ENCODE measurements at regions not wholly inside any gene's neighbourhood (a gene's known extent, or its start where the extent isn't known, plus 50 kb on each side); places are given as distances from the start of the nearest gene placed in this dataset.

GRCh38 chr12:18813753-18814152, 75.8 kb downstream of the CAPZA3 start:
- CTCF ChIA-PET (ENCODE audit: low intra/inter-chr PET ratio): no interaction called here
- FAIRE-seq (no peak), ATAC-seq (no peak), DNase-seq (ENCODE audit: extremely low read depth in 1 of 4, low spot score in 3 of 4) (no peak)
- H3K4me2 ChIP-seq (ENCODE audit: insufficient read depth, low read length): no peak overlapping the region
- H3K27ac ChIP-seq (ENCODE audit: extremely low read depth, low read depth, low read length): no peak overlapping the region
- H4K20me1 ChIP-seq (replicated peaks; ENCODE audit: control insufficient read depth, insufficient read depth, low read length): no peaks in the 10 kb centered on the region
- no peak overlapping the region for H3K4me3 ChIP-seq
- no TSS peak for BruUV-seq (replicated peaks)
- H3K79me2 ChIP-seq (ENCODE audit: control insufficient read depth, insufficient read depth, low read length): no peaks in the 10 kb centered on the region
- H3K36me3 ChIP-seq (ENCODE audit: control insufficient read depth, insufficient read depth, low read length): no peaks in the 10 kb centered on the region
- no peaks in the 10 kb centered on the region for H3K9me3 ChIP-seq (replicated peaks; ENCODE audit: control insufficient read depth, insufficient read depth, low read depth, low read length)
- POLR2A ChIA-PET: no interaction called here
- no peaks in the 10 kb centered on the region for H3K9me1 ChIP-seq (ENCODE audit: control insufficient read depth, insufficient read depth, low read length)
- no peaks in the 10 kb centered on the region; a peak in 2 of 5 replicates for H3K4me1 ChIP-seq (replicated peaks in 1 of 2; ENCODE audit: control insufficient read depth in 2 of 2, insufficient read depth in 2 of 2, low read length in 2 of 2)
- in situ Hi-C loops (cut with MboI) (no loop called here), intact Hi-C loops (cut with micrococcal nuclease) (no loop called here)
- no peak overlapping the region for H2AFZ ChIP-seq (ENCODE audit: low read depth, low read length)
- no peaks in the 10 kb centered on the region for H3K27me3 ChIP-seq (ENCODE audit: control insufficient read depth in 2 of 2, insufficient read depth in 2 of 2, low read length in 2 of 2)
- H3K9ac ChIP-seq (ENCODE audit: insufficient read depth in 1 of 2, low read depth in 2 of 2, low read length in 2 of 2): no peak overlapping the region
- TF ChIP-seq RFX7 (CRISPR knock-in tag; IDR thresholded peaks at IDR 0.05) (no peak), E2F8 (IDR thresholded peaks at IDR 0.05; ENCODE audit: low read depth, partially characterized antibody) (no peak), ZNF280B (CRISPR knock-in tag; IDR thresholded peaks at IDR 0.05) (no peak), ZNF165 (CRISPR knock-in tag; IDR thresholded peaks at IDR 0.05; ENCODE audit: borderline replicate concordance) (no peak), SMC3 (conservative IDR thresholded peaks at IDR 0.05; ENCODE audit: insufficient read depth, low read depth, low read length) (no peak), TBL1XR1 (IDR thresholded peaks at IDR 0.05; ENCODE audit: low read length in 2 of 2) (no peak), XRCC3 (IDR thresholded peaks at IDR 0.05) (no peak), PBX2 (CRISPR knock-in tag; IDR thresholded peaks at IDR 0.05; ENCODE audit: low read depth) (no peak), PBX2 (tag; conservative IDR thresholded peaks at IDR 0.05; ENCODE audit: low read depth) (no peak), FOS (IDR thresholded peaks at IDR 0.05; ENCODE audit: extremely low read depth, insufficient read length) (no peak), SAFB (IDR thresholded peaks at IDR 0.05; ENCODE audit: borderline replicate concordance, low read depth, low read length) (no peak), CREM (IDR thresholded peaks at IDR 0.05; ENCODE audit: low read depth) (no peak)
- 48% methylated on average over 2 of the region's 2 CpGs for WGBS (ENCODE audit: insufficient coverage, low coverage, missing lambda C conversion rate)

Data from K562 (cell line).